ENCODE measurements at regions not wholly inside any gene's neighbourhood (a gene's known extent, or its start where the extent isn't known, plus 50 kb on each side); places are given as distances from the start of the nearest gene placed in this dataset.

- Mint-ChIP-seq H3K27ac (no peak overlapping the region), H3K4me1 (ENCODE audit: low read depth) (no peaks in the 10 kb centered on the region), H3K9me3 (peaks cover 3 to 4% of the 10 kb centered on the region in 2 donors), H3K27me3 (ENCODE audit: low read depth) (no peaks in the 10 kb centered on the region), H3K4me3 (no peak overlapping the region), H3K36me3 (ENCODE audit: insufficient read depth in 2 of 2) (no peaks in the 10 kb centered on the region)
- DNase-seq: no peak
- no peak for ATAC-seq (replicated peaks in 1 of 2)
Observed at GRCh38 chr2:185179743-185180142, 558.9 kb upstream of the FSIP2 start.

GRCh38 chr2:185181901-185182300 is 556.7 kb upstream of the FSIP2 start:
- Mint-ChIP-seq H3K9me3 (peaks cover 3 to 4% of the 10 kb centered on the region in 2 donors), H3K4me3 (no peak overlapping the region), H3K27me3 (ENCODE audit: low read depth) (no peaks in the 10 kb centered on the region), H3K4me1 (ENCODE audit: low read depth) (no peaks in the 10 kb centered on the region), H3K36me3 (ENCODE audit: insufficient read depth in 2 of 2) (no peaks in the 10 kb centered on the region), H3K27ac (no peak overlapping the region)
- DNase-seq (no peak), ATAC-seq (replicated peaks in 1 of 2) (no peak)

- Mint-ChIP-seq H3K36me3 (ENCODE audit: insufficient read depth in 2 of 2) (no peaks in the 10 kb centered on the region), H3K9me3 (peaks cover 3 to 4% of the 10 kb centered on the region in 2 donors)
- ATAC-seq (replicated peaks in 1 of 2): no peak
Observed at GRCh38 chr2:185185044-185185443, 553.6 kb upstream of the FSIP2 start.

GRCh38 chr2:185187421-185187820 is 551.2 kb upstream of the FSIP2 start:
- H3K27ac Mint-ChIP-seq: no peak overlapping the region
- no peaks in the 10 kb centered on the region for H3K27me3 Mint-ChIP-seq (ENCODE audit: low read depth)
- no peaks in the 10 kb centered on the region for H3K4me1 Mint-ChIP-seq (ENCODE audit: low read depth)
- H3K4me3 Mint-ChIP-seq: no peak overlapping the region
- DNase-seq (no peak), ATAC-seq (replicated peaks in 1 of 2) (no peak)
- peaks cover 0 to 9% of the 10 kb centered on the region in 2 donors for H3K9me3 Mint-ChIP-seq
- H3K36me3 Mint-ChIP-seq (ENCODE audit: insufficient read depth in 2 of 2): no peaks in the 10 kb centered on the region

More at GRCh38 chr2:185185044-185185443, 553.6 kb upstream of the FSIP2 start:
- no peak overlapping the region for H3K4me3 Mint-ChIP-seq
- H3K4me1 Mint-ChIP-seq (ENCODE audit: low read depth): no peaks in the 10 kb centered on the region
- H3K27ac Mint-ChIP-seq: no peak overlapping the region
- H3K27me3 Mint-ChIP-seq (ENCODE audit: low read depth): no peaks in the 10 kb centered on the region
- DNase-seq: no peak

GRCh38 chr2:185188656-185189055 is 549.9 kb upstream of the FSIP2 start:
- peaks cover 3 to 16% of the 10 kb centered on the region in 2 donors for H3K9me3 Mint-ChIP-seq
- H3K27me3 Mint-ChIP-seq (ENCODE audit: low read depth): no peaks in the 10 kb centered on the region
- no peaks in the 10 kb centered on the region for H3K36me3 Mint-ChIP-seq (ENCODE audit: insufficient read depth in 2 of 2)
- no peak for ATAC-seq (replicated peaks in 1 of 2)
- no peak for DNase-seq
- H3K27ac Mint-ChIP-seq: no peak overlapping the region
- H3K4me1 Mint-ChIP-seq (ENCODE audit: low read depth): no peaks in the 10 kb centered on the region
- no peak overlapping the region for H3K4me3 Mint-ChIP-seq

GRCh38 chr2:185201063-185201462 is 537.5 kb upstream of the FSIP2 start:
- H3K27ac Mint-ChIP-seq: no peak overlapping the region
- DNase-seq (no peak), ATAC-seq (replicated peaks in 1 of 2) (no peak)
- H3K9me3 Mint-ChIP-seq: peaks cover under 1 to 8% of the 10 kb centered on the region in 2 donors
- H3K27me3 Mint-ChIP-seq (ENCODE audit: low read depth): no peaks in the 10 kb centered on the region
- no peaks in the 10 kb centered on the region for H3K4me1 Mint-ChIP-seq (ENCODE audit: low read depth)
- no peak overlapping the region for H3K4me3 Mint-ChIP-seq
- H3K36me3 Mint-ChIP-seq (ENCODE audit: insufficient read depth in 2 of 2): no peaks in the 10 kb centered on the region

- Mint-ChIP-seq H3K27me3 (ENCODE audit: low read depth) (no peaks in the 10 kb centered on the region), H3K4me1 (ENCODE audit: low read depth) (no peaks in the 10 kb centered on the region), H3K9me3 (peaks cover 3 to 7% of the 10 kb centered on the region in 2 donors), H3K4me3 (no peak overlapping the region), H3K36me3 (ENCODE audit: insufficient read depth in 2 of 2) (no peaks in the 10 kb centered on the region), H3K27ac (no peak overlapping the region)
- ATAC-seq (replicated peaks in 1 of 2) (no peak), DNase-seq (no peak)
Observed at GRCh38 chr2:185202381-185202780, 536.2 kb upstream of the FSIP2 start.

GRCh38 chr2:185202945-185203528 is 535.6 kb upstream of the FSIP2 start:
- no peak overlapping the region for H3K4me3 Mint-ChIP-seq
- no peak overlapping the region for H3K27ac Mint-ChIP-seq
- no peaks in the 10 kb centered on the region for H3K27me3 Mint-ChIP-seq (ENCODE audit: low read depth)
- no peaks in the 10 kb centered on the region for H3K36me3 Mint-ChIP-seq (ENCODE audit: insufficient read depth in 2 of 2)
- H3K9me3 Mint-ChIP-seq: peaks cover 6 to 7% of the 10 kb centered on the region in 2 donors
- no peaks in the 10 kb centered on the region for H3K4me1 Mint-ChIP-seq (ENCODE audit: low read depth)
- DNase-seq (no peak), ATAC-seq (replicated peaks in 1 of 2) (no peak)

- Mint-ChIP-seq H3K27ac (no peak overlapping the region), H3K9me3 (peaks cover 6 to 8% of the 10 kb centered on the region in 2 donors), H3K27me3 (ENCODE audit: low read depth) (no peaks in the 10 kb centered on the region), H3K36me3 (ENCODE audit: insufficient read depth in 2 of 2) (no peaks in the 10 kb centered on the region), H3K4me1 (ENCODE audit: low read depth) (no peaks in the 10 kb centered on the region), H3K4me3 (no peak overlapping the region)
- ATAC-seq (replicated peaks in 1 of 2) (no peak), DNase-seq (no peak)
Observed at GRCh38 chr2:185208261-185208660, 530.3 kb upstream of the FSIP2 start.

GRCh38 chr2:185215497-185215896 is 523.1 kb upstream of the FSIP2 start:
- no peaks in the 10 kb centered on the region for H3K27me3 Mint-ChIP-seq (ENCODE audit: low read depth)
- H3K4me1 Mint-ChIP-seq (ENCODE audit: low read depth): no peaks in the 10 kb centered on the region
- ATAC-seq (replicated peaks in 1 of 2) (no peak), DNase-seq (no peak)
- H3K4me3 Mint-ChIP-seq: no peak overlapping the region
- peaks cover 0 to 2% of the 10 kb centered on the region in 2 donors for H3K9me3 Mint-ChIP-seq
- no peak overlapping the region for H3K27ac Mint-ChIP-seq
- no peaks in the 10 kb centered on the region for H3K36me3 Mint-ChIP-seq (ENCODE audit: insufficient read depth in 2 of 2)

GRCh38 chr2:185219981-185220380 is 518.6 kb upstream of the FSIP2 start:
- no peak overlapping the region for H3K27ac Mint-ChIP-seq
- peaks cover 0 to 2% of the 10 kb centered on the region in 2 donors for H3K9me3 Mint-ChIP-seq
- H3K27me3 Mint-ChIP-seq (ENCODE audit: low read depth): no peaks in the 10 kb centered on the region
- no peak for DNase-seq
- no peak overlapping the region for H3K4me3 Mint-ChIP-seq
- H3K4me1 Mint-ChIP-seq (ENCODE audit: low read depth): no peaks in the 10 kb centered on the region
- no peaks in the 10 kb centered on the region for H3K36me3 Mint-ChIP-seq (ENCODE audit: insufficient read depth in 2 of 2)
- no peak for ATAC-seq (replicated peaks in 1 of 2)

GRCh38 chr2:185222311-185222710 is 516.3 kb upstream of the FSIP2 start:
- Mint-ChIP-seq H3K4me1 (ENCODE audit: low read depth) (no peaks in the 10 kb centered on the region), H3K4me3 (no peak overlapping the region), H3K27me3 (ENCODE audit: low read depth) (no peaks in the 10 kb centered on the region), H3K9me3 (peaks cover 0 to 2% of the 10 kb centered on the region in 2 donors), H3K36me3 (ENCODE audit: insufficient read depth in 2 of 2) (no peaks in the 10 kb centered on the region), H3K27ac (no peak overlapping the region)
- DNase-seq: no peak
- ATAC-seq (replicated peaks in 1 of 2): no peak

GRCh38 chr2:185227391-185227790 is 511.2 kb upstream of the FSIP2 start:
- H3K36me3 Mint-ChIP-seq (ENCODE audit: insufficient read depth in 2 of 2): no peaks in the 10 kb centered on the region
- no peaks in the 10 kb centered on the region for H3K27me3 Mint-ChIP-seq (ENCODE audit: low read depth)
- no peak overlapping the region for H3K27ac Mint-ChIP-seq
- DNase-seq (no peak), ATAC-seq (replicated peaks in 1 of 2) (no peak)
- H3K4me1 Mint-ChIP-seq (ENCODE audit: low read depth): no peaks in the 10 kb centered on the region
- H3K4me3 Mint-ChIP-seq: no peak overlapping the region
- no peaks in the 10 kb centered on the region for H3K9me3 Mint-ChIP-seq

GRCh38 chr2:185239491-185239890 is 499.1 kb upstream of the FSIP2 start:
- Mint-ChIP-seq H3K9me3 (peaks cover 7 to 8% of the 10 kb centered on the region in 2 donors), H3K4me3 (no peak overlapping the region), H3K27ac (no peak overlapping the region), H3K27me3 (ENCODE audit: low read depth) (no peaks in the 10 kb centered on the region), H3K36me3 (ENCODE audit: insufficient read depth in 2 of 2) (peaks cover 0 to 2% of the 10 kb centered on the region in 2 donors), H3K4me1 (ENCODE audit: low read depth) (no peaks in the 10 kb centered on the region)
- ATAC-seq (replicated peaks in 1 of 2) (no peak), DNase-seq (no peak)
